GM12873 (cell line): ENCODE measurements at regions not wholly inside any gene's neighbourhood (a gene's known extent, or its start where the extent isn't known, plus 50 kb on each side); places are given as distances from the start of the nearest gene placed in this dataset.
A peak's percentile ranks its signal among the peaks of the same experiment; 100 is the strongest.

ENCODE experiments used
- CTCF ChIP-seq: IDR thresholded peaks from 2 replicates; pipeline ENCODE4 v1.5.1; 2012; ENCODE audit warnings: low read depth, mild to moderate bottlenecking, moderate library complexity, low read length, control low read depth; ENCODE audit not compliant: insufficient read depth; ENCODE audit errors: missing control alignments

- TF ChIP-seq CTCF: no peak
Measured at GRCh38 chr15:95287720-95288103, 1042.8 kb upstream of the NR2F2 start.

- TF ChIP-seq CTCF: no peak
Measured at GRCh38 chr15:95288626-95289025, 1041.9 kb upstream of the NR2F2 start.

- no peak for TF ChIP-seq CTCF
Measured at GRCh38 chr15:95290176-95290974, 1040.1 kb upstream of the NR2F2 start.

GRCh38 chr15:95291898-95292472 is 1038.5 kb upstream of the NR2F2 start:
- TF ChIP-seq CTCF: peak; percentile 63

GRCh38 chr15:95292785-95293450 is 1037.6 kb upstream of the NR2F2 start:
- TF ChIP-seq CTCF: no peak

GRCh38 chr15:95293456-95294031 is 1037.0 kb upstream of the NR2F2 start:
- no peak for TF ChIP-seq CTCF

GRCh38 chr15:95295363-95295762 is 1035.1 kb upstream of the NR2F2 start:
- TF ChIP-seq CTCF: no peak
